AG04449 (cell line): ENCODE measurements at regions not wholly inside any gene's neighbourhood (a gene's known extent, or its start where the extent isn't known, plus 50 kb on each side); places are given as distances from the start of the nearest gene placed in this dataset.

Experiments used
- CTCF ChIA-PET: fragments of 350-600 bp; formaldehyde crosslinking; extraction: SDS; loops from one replicate; lab custom pipeline; 2021; ENCODE audit warnings: antibody characterized with exemption; lab: Yijun Ruan, JAX
- POLR2A ChIA-PET: fragments of 400-600, 350-600 bp; formaldehyde crosslinking; extraction: SDS; loops from one replicate; lab custom pipeline; 2020; ENCODE audit warnings: antibody characterized with exemption, inconsistent platforms; lab: Yijun Ruan, JAX
- DNase-seq: peaks from one replicate; pipeline ENCODE4 v3.0.0-alpha.2; 2010; ENCODE audit warnings: low read depth, low spot score
- H3K4me3 ChIP-seq: 2 replicates; pipeline ENCODE4 v1.5.1; 2011; ENCODE audit warnings: low read depth, mild to moderate bottlenecking, control low read depth, low read length
- TF ChIP-seq, protein P1 (sequence below): IDR thresholded peaks from one replicate; pipeline ENCODE4 v1.5.1; 2011; ENCODE audit warnings: mild to moderate bottlenecking, moderate library complexity, low read length, control low read depth, inconsistent platforms; ENCODE audit not compliant: insufficient read depth; ENCODE audit errors: missing control alignments

DNA sequence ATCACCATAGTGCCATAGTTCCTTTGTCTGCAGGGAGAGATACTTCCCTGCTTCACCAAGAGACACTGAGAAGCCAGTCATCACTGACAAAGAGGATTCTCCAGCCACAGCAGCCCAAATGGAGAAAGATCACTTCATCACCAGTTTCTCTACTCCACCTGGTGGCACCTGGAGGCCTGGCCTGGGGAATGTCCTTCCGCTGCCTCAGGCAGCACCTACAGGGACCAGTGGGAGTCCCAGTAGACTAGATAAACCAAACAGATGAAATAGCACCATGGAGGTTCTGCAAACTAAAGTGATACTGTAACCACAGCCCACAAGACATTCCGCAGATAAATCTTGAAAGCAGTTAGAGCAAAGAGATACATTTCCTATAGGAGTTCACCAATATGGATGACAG, 266.5 kb downstream of the C6orf118 start:
- no peak overlapping the region for H3K4me3 ChIP-seq
- POLR2A ChIA-PET: no interaction called here
- TF ChIP-seq, protein P1, sequence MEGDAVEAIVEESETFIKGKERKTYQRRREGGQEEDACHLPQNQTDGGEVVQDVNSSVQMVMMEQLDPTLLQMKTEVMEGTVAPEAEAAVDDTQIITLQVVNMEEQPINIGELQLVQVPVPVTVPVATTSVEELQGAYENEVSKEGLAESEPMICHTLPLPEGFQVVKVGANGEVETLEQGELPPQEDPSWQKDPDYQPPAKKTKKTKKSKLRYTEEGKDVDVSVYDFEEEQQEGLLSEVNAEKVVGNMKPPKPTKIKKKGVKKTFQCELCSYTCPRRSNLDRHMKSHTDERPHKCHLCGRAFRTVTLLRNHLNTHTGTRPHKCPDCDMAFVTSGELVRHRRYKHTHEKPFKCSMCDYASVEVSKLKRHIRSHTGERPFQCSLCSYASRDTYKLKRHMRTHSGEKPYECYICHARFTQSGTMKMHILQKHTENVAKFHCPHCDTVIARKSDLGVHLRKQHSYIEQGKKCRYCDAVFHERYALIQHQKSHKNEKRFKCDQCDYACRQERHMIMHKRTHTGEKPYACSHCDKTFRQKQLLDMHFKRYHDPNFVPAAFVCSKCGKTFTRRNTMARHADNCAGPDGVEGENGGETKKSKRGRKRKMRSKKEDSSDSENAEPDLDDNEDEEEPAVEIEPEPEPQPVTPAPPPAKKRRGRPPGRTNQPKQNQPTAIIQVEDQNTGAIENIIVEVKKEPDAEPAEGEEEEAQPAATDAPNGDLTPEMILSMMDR: no peak
- CTCF ChIA-PET: no interaction called here
- DNase-seq: no peak

DNA sequence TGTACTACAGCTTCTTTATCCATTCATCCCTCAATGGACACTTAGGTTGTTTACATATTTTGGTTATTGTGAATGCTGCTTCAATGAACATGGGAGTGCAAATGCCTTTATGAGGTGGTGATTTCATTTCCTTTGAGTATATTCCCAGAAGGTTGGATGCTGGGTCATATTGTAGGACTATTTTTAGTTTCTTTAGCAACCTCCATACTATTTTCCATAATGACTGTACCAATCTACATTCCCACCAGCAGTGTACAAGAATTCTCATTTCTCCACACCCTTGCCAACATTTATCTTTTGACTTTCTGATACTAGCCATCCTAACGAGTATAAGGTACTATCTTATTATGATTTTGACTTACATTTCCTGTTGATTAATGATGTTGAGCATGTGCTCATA, 269.0 kb downstream of the C6orf118 start:
- CTCF ChIA-PET: no interaction called here
- TF ChIP-seq, protein P1: no peak
- H3K4me3 ChIP-seq: no peak overlapping the region
- DNase-seq: no peak
- POLR2A ChIA-PET: no interaction called here

DNA sequence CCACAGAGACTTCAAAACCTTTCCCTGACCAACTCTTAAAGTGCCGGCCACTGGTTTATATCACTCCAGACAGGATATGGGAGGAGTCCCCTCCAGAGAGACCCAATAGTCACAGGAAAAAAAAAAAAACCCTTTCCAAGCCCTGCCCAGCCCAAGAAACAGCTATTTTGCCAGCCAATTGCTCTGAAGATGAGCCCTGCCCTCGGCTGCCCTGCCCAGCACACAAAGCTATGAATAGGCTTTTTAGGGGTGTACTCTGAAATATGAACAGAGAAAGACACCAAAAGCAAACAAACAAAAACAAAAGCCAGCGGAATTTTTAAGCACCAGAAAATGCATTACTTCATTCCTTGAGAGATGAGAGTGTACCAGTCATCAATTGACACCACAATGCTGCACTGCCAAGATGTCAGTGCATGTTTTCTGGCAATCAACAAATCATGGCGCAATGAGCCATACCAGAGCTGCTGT, 275.1 kb downstream of the C6orf118 start:
- TF ChIP-seq, protein P1: no peak
- H3K4me3 ChIP-seq: no peak overlapping the region
- ChIA-PET POLR2A (no interaction called here), CTCF (no interaction called here)
- DNase-seq: no peak

DNA sequence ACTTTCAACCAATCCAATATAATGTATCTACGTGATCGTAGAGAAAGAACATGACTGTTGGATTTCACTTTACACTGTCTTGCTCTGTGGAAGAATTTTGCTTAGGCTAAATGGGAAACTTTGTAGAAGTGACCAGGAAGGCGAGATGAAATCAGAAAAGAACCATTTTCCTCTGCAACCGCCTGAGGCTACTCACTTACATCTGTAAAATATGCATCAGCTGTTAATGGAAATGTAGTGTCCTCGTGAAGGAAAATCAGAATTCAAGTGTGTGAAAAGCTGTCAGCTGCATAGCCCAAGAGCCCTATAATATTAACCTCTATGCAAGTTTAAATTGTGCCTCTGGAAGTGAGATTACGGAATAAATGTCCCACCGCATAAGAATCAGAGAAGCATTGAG, 277.9 kb downstream of the C6orf118 start:
- CTCF ChIA-PET: no interaction called here
- POLR2A ChIA-PET: no interaction called here
- DNase-seq: no peak

DNA sequence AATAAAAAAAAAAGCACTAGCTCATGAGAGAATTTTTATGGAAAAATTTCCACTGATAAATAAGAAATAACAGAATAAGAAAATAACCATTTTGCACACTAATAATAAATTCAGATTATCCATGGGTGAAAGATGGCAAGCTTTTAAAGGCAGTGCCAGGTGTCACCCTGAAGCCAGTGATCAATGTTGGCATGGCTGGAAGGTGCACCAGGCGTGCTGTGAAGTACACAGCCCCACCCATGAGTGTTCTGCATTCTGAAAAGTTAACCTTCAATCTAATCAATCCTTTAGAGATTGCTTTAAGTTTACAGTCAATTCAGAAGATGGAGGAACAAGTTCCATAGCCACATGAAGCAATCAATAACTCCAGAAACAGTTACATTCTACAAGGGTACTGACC, 284.4 kb downstream of the C6orf118 start:
- ChIA-PET POLR2A (no interaction called here), CTCF (no interaction called here)
- TF ChIP-seq, protein P1: no peak
- no peak overlapping the region for H3K4me3 ChIP-seq
- DNase-seq: no peak

More for the DNA sequence above, 277.9 kb downstream of the C6orf118 start:
- no peak overlapping the region for H3K4me3 ChIP-seq
- TF ChIP-seq, protein P1: no peak

DNA sequence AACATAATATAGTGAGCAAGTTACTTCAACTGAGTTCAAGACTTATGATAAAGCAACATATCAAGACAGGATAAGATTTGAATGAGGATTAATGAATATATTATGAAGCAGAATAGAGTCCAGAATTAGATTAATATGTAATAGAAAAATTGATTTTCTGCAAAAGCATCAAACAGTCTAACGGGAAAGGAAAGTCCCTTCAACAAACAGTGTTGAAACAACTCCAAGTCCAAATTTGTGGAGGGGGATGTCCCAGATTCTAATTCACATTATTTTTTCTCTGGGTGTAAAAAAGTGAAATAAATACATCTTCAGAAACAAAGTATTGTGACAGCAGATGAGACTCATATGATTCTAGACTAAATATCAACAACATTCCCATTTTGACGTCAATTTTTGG, 289.7 kb downstream of the C6orf118 start:
- CTCF ChIA-PET: no interaction called here
- DNase-seq: no peak

More for the DNA sequence above, 289.7 kb downstream of the C6orf118 start:
- H3K4me3 ChIP-seq: no peak overlapping the region
- POLR2A ChIA-PET: no interaction called here
- TF ChIP-seq, protein P1: no peak
